ENCODE measurements at regions not wholly inside any gene's neighbourhood (a gene's known extent, or its start where the extent isn't known, plus 50 kb on each side); places are given as distances from the start of the nearest gene placed in this dataset.

GRCh38 chr6:119594907-119595306 is 245.3 kb upstream of the MAN1A1 start:
- no peak overlapping the region for H3K4me3 ChIP-seq (ENCODE audit: low read depth, low read length, poor library complexity, severe bottlenecking)
- DNase-seq (ENCODE audit: low spot score), result no peak
- CTCF ChIA-PET, result no interaction called here

GRCh38 chr6:119591235-119591634 is 241.7 kb upstream of the MAN1A1 start:
- ChIA-PET CTCF (no interaction called here), POLR2A (ENCODE audit: low non-redundant PET) (no interaction called here)
- no peak for DNase-seq (ENCODE audit: low spot score)
- no peaks in the 10 kb centered on the region for H3K4me1 ChIP-seq (ENCODE audit: insufficient read depth, low read length, poor library complexity, severe bottlenecking)
- H3K27ac ChIP-seq (ENCODE audit: low read depth, low read length, poor library complexity, severe bottlenecking), result no peak overlapping the region
- TF ChIP-seq, protein P1, sequence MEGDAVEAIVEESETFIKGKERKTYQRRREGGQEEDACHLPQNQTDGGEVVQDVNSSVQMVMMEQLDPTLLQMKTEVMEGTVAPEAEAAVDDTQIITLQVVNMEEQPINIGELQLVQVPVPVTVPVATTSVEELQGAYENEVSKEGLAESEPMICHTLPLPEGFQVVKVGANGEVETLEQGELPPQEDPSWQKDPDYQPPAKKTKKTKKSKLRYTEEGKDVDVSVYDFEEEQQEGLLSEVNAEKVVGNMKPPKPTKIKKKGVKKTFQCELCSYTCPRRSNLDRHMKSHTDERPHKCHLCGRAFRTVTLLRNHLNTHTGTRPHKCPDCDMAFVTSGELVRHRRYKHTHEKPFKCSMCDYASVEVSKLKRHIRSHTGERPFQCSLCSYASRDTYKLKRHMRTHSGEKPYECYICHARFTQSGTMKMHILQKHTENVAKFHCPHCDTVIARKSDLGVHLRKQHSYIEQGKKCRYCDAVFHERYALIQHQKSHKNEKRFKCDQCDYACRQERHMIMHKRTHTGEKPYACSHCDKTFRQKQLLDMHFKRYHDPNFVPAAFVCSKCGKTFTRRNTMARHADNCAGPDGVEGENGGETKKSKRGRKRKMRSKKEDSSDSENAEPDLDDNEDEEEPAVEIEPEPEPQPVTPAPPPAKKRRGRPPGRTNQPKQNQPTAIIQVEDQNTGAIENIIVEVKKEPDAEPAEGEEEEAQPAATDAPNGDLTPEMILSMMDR (conservative IDR thresholded peaks at IDR 0.05; ENCODE audit: low read depth, low read length), result no peak
- TF ChIP-seq EZH2 (IDR thresholded peaks at IDR 0.05; ENCODE audit: borderline replicate concordance, low read depth, low read length, poor library complexity, severe bottlenecking), result no peak
- no peaks in the 10 kb centered on the region for H3K9me3 ChIP-seq (ENCODE audit: low read depth, low read length, poor library complexity, severe bottlenecking)
- no peak overlapping the region for H3K4me3 ChIP-seq (ENCODE audit: low read depth, low read length, poor library complexity, severe bottlenecking)
- H3K36me3 ChIP-seq (ENCODE audit: insufficient read depth, low read length, poor library complexity, severe bottlenecking), result no peaks in the 10 kb centered on the region
- no peaks in the 10 kb centered on the region for H3K27me3 ChIP-seq (replicated peaks; ENCODE audit: insufficient read depth, low read depth, low read length, poor library complexity)
- intact Hi-C loops (cut with micrococcal nuclease; ENCODE audit: unreplicated experiment), result no loop called here
- BruUV-seq (replicated peaks), result no TSS peak

More at GRCh38 chr6:119594907-119595306, 245.3 kb upstream of the MAN1A1 start:
- intact Hi-C loops (cut with micrococcal nuclease; ENCODE audit: unreplicated experiment), result no loop called here
- Histone ChIP-seq H3K27me3 (replicated peaks; ENCODE audit: insufficient read depth, low read depth, low read length, poor library complexity) (no peaks in the 10 kb centered on the region), H3K9me3 (ENCODE audit: low read depth, low read length, poor library complexity, severe bottlenecking) (no peaks in the 10 kb centered on the region), H3K4me1 (ENCODE audit: insufficient read depth, low read length, poor library complexity, severe bottlenecking) (no peaks in the 10 kb centered on the region), H3K36me3 (ENCODE audit: insufficient read depth, low read length, poor library complexity, severe bottlenecking) (no peaks in the 10 kb centered on the region), H3K27ac (ENCODE audit: low read depth, low read length, poor library complexity, severe bottlenecking) (no peak overlapping the region)
- TF ChIP-seq, protein P1 (conservative IDR thresholded peaks at IDR 0.05; ENCODE audit: low read depth, low read length), result no peak
- no peak for TF ChIP-seq EZH2 (IDR thresholded peaks at IDR 0.05; ENCODE audit: borderline replicate concordance, low read depth, low read length, poor library complexity, severe bottlenecking)
- no TSS peak for BruUV-seq (replicated peaks)
- POLR2A ChIA-PET (ENCODE audit: low non-redundant PET), result no interaction called here

DNA sequence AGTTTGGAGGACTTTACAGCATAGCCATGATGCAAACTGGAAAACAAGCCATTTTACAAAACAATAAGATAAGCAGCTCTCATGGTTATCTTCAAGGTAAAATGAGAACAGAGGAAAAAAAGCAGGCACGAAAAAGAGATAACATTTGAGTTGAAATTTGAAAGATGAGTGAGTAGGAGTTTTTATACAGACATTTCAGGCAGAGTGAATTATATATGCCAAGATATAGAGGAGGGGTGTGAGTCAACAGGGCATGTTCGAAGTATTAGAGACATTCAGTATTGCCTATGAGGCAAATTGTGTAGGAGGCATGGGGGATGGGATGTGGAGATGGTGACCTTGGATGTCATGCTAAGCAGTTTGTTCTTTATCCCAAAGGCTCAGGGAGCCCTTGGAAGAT is 240.5 kb upstream of the MAN1A1 start:
- no peaks in the 10 kb centered on the region for H3K36me3 ChIP-seq (ENCODE audit: insufficient read depth, low read length, poor library complexity, severe bottlenecking)
- no TSS peak for BruUV-seq (replicated peaks)
- H3K4me3 ChIP-seq (ENCODE audit: low read depth, low read length, poor library complexity, severe bottlenecking), result no peak overlapping the region
- no peak for TF ChIP-seq EZH2 (IDR thresholded peaks at IDR 0.05; ENCODE audit: borderline replicate concordance, low read depth, low read length, poor library complexity, severe bottlenecking)
- TF ChIP-seq, protein P1 (conservative IDR thresholded peaks at IDR 0.05; ENCODE audit: low read depth, low read length), result no peak
- no peaks in the 10 kb centered on the region for H3K27me3 ChIP-seq (replicated peaks; ENCODE audit: insufficient read depth, low read depth, low read length, poor library complexity)
- DNase-seq (ENCODE audit: low spot score), result no peak
- no peaks in the 10 kb centered on the region for H3K9me3 ChIP-seq (ENCODE audit: low read depth, low read length, poor library complexity, severe bottlenecking)
- CTCF ChIA-PET, result no interaction called here
- H3K27ac ChIP-seq (ENCODE audit: low read depth, low read length, poor library complexity, severe bottlenecking), result no peak overlapping the region
- POLR2A ChIA-PET (ENCODE audit: low non-redundant PET), result no interaction called here
- no peaks in the 10 kb centered on the region for H3K4me1 ChIP-seq (ENCODE audit: insufficient read depth, low read length, poor library complexity, severe bottlenecking)
- intact Hi-C loops (cut with micrococcal nuclease; ENCODE audit: unreplicated experiment), result no loop called here
